Kidney capillary endothelial cell (primary cell): ENCODE measurements at regions not wholly inside any gene's neighbourhood (a gene's known extent, or its start where the extent isn't known, plus 50 kb on each side); places are given as distances from the start of the nearest gene placed in this dataset.

Experiments used
- DNase-seq: peaks from one replicate; pipeline ENCODE4 v3.0.0-alpha.2; 2018; ENCODE audit warnings: low spot score

DNA sequence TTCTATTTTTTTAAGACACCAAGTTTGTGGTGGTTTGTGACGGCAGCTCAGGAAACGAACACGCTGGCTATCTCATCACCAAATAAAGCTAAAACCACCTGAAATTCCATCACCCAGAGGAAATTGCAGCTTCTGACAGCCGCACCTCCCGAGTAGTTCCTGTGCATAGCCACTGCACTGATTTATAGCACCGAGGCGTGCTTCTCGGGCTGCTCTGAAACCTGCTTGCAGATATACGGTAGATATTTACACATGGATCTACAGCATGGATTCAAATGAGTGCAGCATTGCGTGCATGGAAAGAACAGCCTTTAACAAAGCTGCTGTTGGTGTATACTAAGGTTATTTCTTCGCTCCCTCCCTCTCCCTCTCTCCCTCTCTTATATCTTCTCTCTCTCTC, 153.8 kb downstream of the PHF2 start:
- DNase-seq: no peak
